Thoracic aorta (tissue), 2 donors: ENCODE measurements at regions not wholly inside any gene's neighbourhood (a gene's known extent, or its start where the extent isn't known, plus 50 kb on each side); places are given as distances from the start of the nearest gene placed in this dataset.
"Not testable (repeated sequence)": the region's sequence is repeated elsewhere in the genome, so short reads cannot be mapped to it uniquely, and the experiment has no call there.

Experiments used
- ATAC-seq: fragments of 150-250 bp; one replicate; pipeline ENCODE4 v1.8.0; 2017; ENCODE audit warnings: low read depth; ENCODE audit not compliant: insufficient number of reproducible peaks, low FRiP score
- DNase-seq: peaks from one replicate; pipeline ENCODE4 v3.0.0-alpha.2; 2020; ENCODE audit warnings: low spot score
- H3K27ac ChIP-seq, 2 donors: fragments of 200-600 bp; sonication (generic); 1 replicate in 1 of 2; 2 replicates in 1 of 2; pipeline ENCODE4 v1.5.1; 2016; ENCODE audit warnings: mild to moderate bottlenecking in 2 of 2, moderate library complexity in 2 of 2
- H3K27me3 ChIP-seq: fragments of 200-600 bp; sonication (generic); replicated peaks from 2 replicates; pipeline ENCODE4 v1.6.0; 2016; ENCODE audit warnings: mild to moderate bottlenecking; ENCODE audit not compliant: insufficient read depth
- H3K36me3 ChIP-seq: fragments of 200-600 bp; sonication (generic); one replicate; pipeline ENCODE4 v1.5.1; 2016
- H3K4me1 ChIP-seq, 2 donors: fragments of 200-600 bp; sonication (generic); 1 replicate in 1 of 2; 2 replicates in 1 of 2; pipeline versions ENCODE4 v1.5.1 to v1.6.0; 2016; ENCODE audit warnings: low read depth in 2 of 2, mild to moderate bottlenecking in 1 of 2; ENCODE audit not compliant: control insufficient read depth in 1 of 2
- H3K4me3 ChIP-seq: fragments of 200-600 bp; sonication (generic); 2 replicates; pipeline ENCODE4 v1.5.1; 2016; ENCODE audit warnings: mild to moderate bottlenecking
- H3K9me3 ChIP-seq: fragments of 200-600 bp; sonication (generic); 2 replicates; pipeline ENCODE4 v1.5.1; 2016
- TF ChIP-seq, protein P1 (sequence below): fragments of 200-600 bp; sonication (generic); IDR thresholded peaks from one replicate; pipeline ENCODE4 v1.5.1; 2019; ENCODE audit warnings: antibody characterized with exemption

DNA sequence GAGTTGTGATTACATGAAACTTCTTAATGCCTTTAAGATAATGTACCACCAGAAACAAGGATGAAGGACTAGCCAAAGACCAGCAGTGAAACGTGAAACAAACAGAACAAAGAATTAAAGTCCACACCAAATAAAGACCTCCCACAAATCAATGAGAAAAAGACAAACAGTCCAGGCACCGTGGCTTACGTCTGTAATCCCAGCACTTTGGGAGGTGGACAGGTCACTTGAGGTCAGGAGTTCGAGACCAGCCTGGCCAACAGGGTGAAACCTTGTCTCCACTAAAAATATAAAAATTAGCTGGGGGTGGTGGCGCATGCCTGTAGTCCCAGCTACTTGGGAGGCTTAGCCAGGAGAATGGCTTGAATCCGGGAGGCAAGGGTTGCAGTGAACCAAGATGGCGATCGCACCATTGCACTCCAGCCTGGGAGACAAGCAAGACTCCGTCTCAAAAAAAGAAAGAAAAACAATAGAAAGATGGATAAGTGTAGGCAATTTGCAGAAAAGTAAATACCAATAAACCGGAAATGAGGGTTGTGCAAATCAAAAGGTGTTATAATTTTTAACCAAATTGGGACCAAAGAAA, 167.8 kb upstream of the GRK3 start:
- no peaks in the 10 kb centered on the region for H3K27me3 ChIP-seq
- TF ChIP-seq, protein P1, sequence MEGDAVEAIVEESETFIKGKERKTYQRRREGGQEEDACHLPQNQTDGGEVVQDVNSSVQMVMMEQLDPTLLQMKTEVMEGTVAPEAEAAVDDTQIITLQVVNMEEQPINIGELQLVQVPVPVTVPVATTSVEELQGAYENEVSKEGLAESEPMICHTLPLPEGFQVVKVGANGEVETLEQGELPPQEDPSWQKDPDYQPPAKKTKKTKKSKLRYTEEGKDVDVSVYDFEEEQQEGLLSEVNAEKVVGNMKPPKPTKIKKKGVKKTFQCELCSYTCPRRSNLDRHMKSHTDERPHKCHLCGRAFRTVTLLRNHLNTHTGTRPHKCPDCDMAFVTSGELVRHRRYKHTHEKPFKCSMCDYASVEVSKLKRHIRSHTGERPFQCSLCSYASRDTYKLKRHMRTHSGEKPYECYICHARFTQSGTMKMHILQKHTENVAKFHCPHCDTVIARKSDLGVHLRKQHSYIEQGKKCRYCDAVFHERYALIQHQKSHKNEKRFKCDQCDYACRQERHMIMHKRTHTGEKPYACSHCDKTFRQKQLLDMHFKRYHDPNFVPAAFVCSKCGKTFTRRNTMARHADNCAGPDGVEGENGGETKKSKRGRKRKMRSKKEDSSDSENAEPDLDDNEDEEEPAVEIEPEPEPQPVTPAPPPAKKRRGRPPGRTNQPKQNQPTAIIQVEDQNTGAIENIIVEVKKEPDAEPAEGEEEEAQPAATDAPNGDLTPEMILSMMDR: no peak
- ATAC-seq: no peak
- H3K36me3 ChIP-seq: no peaks in the 10 kb centered on the region
- no peak overlapping the region for H3K27ac ChIP-seq
- H3K4me1 ChIP-seq: peaks cover 8 to 12% of the 10 kb centered on the region in 2 donors
- no peak overlapping the region for H3K4me3 ChIP-seq
- no peaks in the 10 kb centered on the region for H3K9me3 ChIP-seq
- DNase-seq: no peak

DNA sequence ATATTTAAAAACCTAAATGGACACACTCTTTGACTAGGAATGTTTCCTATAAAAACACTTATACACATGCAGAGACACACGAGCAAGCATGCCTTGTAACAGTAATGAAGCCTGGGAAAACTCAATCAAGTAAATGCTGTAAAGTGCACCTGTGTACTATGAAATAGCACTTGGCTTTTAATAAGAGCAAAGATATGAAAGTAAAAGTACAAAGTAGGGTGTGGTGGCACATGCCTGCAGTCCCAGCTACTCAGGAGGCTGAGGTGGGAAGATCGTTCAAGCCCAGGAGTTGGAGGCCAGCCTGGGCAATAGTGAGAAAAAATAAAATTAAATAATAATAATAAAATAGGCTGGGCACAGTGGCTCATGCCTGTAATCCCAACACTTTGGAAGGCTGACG, 166.9 kb upstream of the GRK3 start:
- Histone ChIP-seq H3K4me3 (no peak overlapping the region), H3K9me3 (no peaks in the 10 kb centered on the region), H3K27ac (no peak overlapping the region), H3K4me1 (peaks cover 8 to 13% of the 10 kb centered on the region in 2 donors), H3K27me3 (no peaks in the 10 kb centered on the region), H3K36me3 (no peaks in the 10 kb centered on the region)
- TF ChIP-seq, protein P1: no peak
- DNase-seq (no peak), ATAC-seq (no peak)

DNA sequence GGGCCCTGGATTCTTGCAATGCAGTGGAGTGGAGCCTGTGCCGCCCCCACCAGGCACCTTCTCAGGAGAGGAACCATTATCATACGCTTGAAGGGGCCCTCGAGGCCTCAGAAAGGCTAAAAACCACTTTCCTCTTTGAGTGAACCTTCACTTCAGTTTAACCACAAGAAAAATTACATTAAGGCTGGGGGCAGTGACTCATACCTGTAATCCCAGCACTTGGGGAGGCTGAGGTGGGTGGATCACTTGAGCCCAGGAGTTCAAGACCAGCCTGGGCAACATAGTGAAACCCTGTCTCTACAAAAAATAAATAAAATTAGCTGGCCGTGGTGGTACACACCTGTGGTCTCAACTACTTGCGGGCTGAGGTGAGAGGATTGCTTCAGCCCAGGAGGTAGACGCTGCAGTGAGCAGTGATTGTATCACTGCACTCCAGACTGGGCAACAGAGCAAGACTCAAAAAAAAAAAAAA, 165.8 kb upstream of the GRK3 start:
- peaks cover 13 to 23% of the 10 kb centered on the region in 2 donors for H3K4me1 ChIP-seq
- not testable (repeated sequence) for H3K4me3 ChIP-seq

DNA sequence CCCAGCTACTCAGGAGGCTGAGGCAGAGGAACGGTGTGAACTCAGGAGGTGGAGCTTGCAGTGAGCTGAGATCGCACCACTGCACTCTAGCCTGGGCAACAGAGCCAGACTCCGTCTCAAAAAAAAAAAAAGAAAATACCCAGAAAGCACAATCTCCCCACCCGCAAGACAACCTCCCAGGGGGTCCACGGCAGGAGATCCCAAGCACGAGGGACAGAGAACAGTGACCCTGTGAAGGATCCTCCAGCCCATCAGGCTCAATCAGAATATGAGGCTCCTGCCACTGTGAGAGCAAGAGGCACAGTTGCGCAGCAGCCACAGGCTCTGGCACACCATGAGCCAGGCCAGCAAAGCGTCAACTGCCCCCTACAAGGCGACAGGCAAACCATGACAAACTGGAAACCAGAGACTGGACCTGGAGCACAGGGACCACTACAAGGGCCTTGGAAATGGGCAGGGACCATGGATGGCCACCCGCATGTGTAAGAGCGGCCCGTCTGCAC, 164.8 kb upstream of the GRK3 start:
- Histone ChIP-seq H3K27ac (no peak overlapping the region), H3K4me3 (no peak overlapping the region), H3K9me3 (no peaks in the 10 kb centered on the region), H3K4me1 (peaks cover 17 to 30% of the 10 kb centered on the region in 2 donors), H3K36me3 (no peaks in the 10 kb centered on the region), H3K27me3 (no peaks in the 10 kb centered on the region)
- no peak for DNase-seq
- TF ChIP-seq, protein P1: no peak
- ATAC-seq: no peak

More for the DNA sequence above, 165.8 kb upstream of the GRK3 start:
- not testable (repeated sequence) for H3K27me3 ChIP-seq, H3K9me3 ChIP-seq, DNase-seq, H3K27ac ChIP-seq, ATAC-seq, H3K36me3 ChIP-seq

DNA sequence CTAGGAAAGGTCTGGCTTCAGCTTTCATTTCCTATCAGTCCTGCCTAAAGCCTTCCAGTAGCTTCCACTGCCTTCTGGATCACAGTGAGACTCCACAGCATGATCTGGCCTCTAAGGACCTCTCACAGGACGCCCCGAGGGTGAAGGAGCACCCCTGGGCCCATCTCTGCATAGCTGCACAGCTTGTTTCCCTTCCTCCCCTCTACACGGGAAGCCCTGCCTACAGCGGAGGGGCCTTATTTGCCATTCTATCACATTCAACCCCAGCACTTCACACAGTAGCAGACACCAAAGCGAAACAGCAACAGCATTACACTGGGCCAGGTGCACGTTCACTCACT, 162.3 kb upstream of the GRK3 start:
- Histone ChIP-seq H3K4me3 (no peak overlapping the region), H3K9me3 (no peaks in the 10 kb centered on the region), H3K27me3 (no peaks in the 10 kb centered on the region), H3K4me1 (peaks cover 22 to 30% of the 10 kb centered on the region in 2 donors), H3K36me3 (no peaks in the 10 kb centered on the region), H3K27ac (no peak overlapping the region)
- no peak for DNase-seq
- ATAC-seq: no peak
- TF ChIP-seq, protein P1: no peak
